B cell (primary cell): ENCODE measurements at regions not wholly inside any gene's neighbourhood (a gene's known extent, or its start where the extent isn't known, plus 50 kb on each side); places are given as distances from the start of the nearest gene placed in this dataset.

Experiments used
- ATAC-seq: fragments of 200-7000 bp; cut with Tn5 transposase; one replicate; pipeline ENCODE4 v1.10.0; 2021; ENCODE audit warnings: low read depth, mild to moderate bottlenecking, moderate number of reproducible peaks, moderate library complexity
- CTCF ChIA-PET: fragments of 350-600 bp; sonication (Branson Sonifier 250); formaldehyde crosslinking; loops from one replicate; lab custom pipeline; 2021; ENCODE audit warnings: antibody characterized with exemption, inconsistent platforms; lab: Charles Lee
- POLR2A ChIA-PET: fragments of 350-600 bp; sonication (Branson Sonifier 250); formaldehyde crosslinking; loops from one replicate; lab custom pipeline; 2021; ENCODE audit warnings: antibody characterized with exemption; lab: Charles Lee
- DNase-seq: peaks from one replicate; pipeline ENCODE4 v3.0.0; 2013
- H2AFZ ChIP-seq: 2 replicates; pipeline ENCODE4 v1.6.1; 2012; ENCODE audit warnings: mild to moderate bottlenecking, low read depth, low read length; ENCODE audit not compliant: insufficient read depth, poor library complexity, severe bottlenecking
- H3K27ac ChIP-seq, 2 donors: 1 replicate in 1 of 2; 2 replicates in 1 of 2; pipeline ENCODE4 v1.5.1; 2012 to 2013; ENCODE audit warnings: low read length in 2 of 2, mild to moderate bottlenecking in 2 of 2, moderate library complexity in 1 of 2
- H3K27me3 ChIP-seq, 4 experiments: fragments of 200-600 bp in 1 of 4; sonication (generic) in 1 of 4; replicated peaks in 1 of 4; 1 replicate in 2 of 4; 2 replicates in 2 of 4; pipeline versions ENCODE4 v1.6.1 to v1.7.0; 2013 to 2016; ENCODE audit warnings: low read length in 3 of 4, mild to moderate bottlenecking in 2 of 4, mixed read lengths in 1 of 4, moderate library complexity in 1 of 4; ENCODE audit not compliant: insufficient read depth in 4 of 4, control insufficient read depth in 3 of 4; ENCODE audit errors: control extremely low read depth in 1 of 4
- H3K36me3 ChIP-seq, 2 experiments: replicated peaks in 1 of 2; 1 replicate in 1 of 2; 2 replicates in 1 of 2; pipeline versions ENCODE4 v1.6.1 to v1.7.1; 2013; ENCODE audit warnings: low read length in 1 of 2; ENCODE audit not compliant: insufficient read depth in 2 of 2, control insufficient read depth in 1 of 2; ENCODE audit errors: control extremely low read depth in 1 of 2, extremely low read depth in 1 of 2
- H3K4me1 ChIP-seq, 2 donors: fragments of 200-600 bp in 1 of 2; sonication (generic) in 1 of 2; 1 replicate in 1 of 2; 2 replicates in 1 of 2; pipeline versions ENCODE4 v1.5.1 to v1.6.1; 2013 to 2017; ENCODE audit warnings: low read length in 2 of 2; ENCODE audit not compliant: control insufficient read depth in 2 of 2, insufficient read depth in 2 of 2
- H3K4me2 ChIP-seq: replicated peaks from 2 replicates; pipeline ENCODE3; 2012; ENCODE audit warnings: mild to moderate bottlenecking, low read depth, low read length; ENCODE audit not compliant: poor library complexity, severe bottlenecking
- H3K4me3 ChIP-seq, 5 experiments: fragments of 200-600 bp in 1 of 5; sonication (generic) in 1 of 5; 1 replicate in 3 of 5; 2 replicates in 2 of 5; pipeline versions ENCODE4 v1.5.1 to v1.7.0; 2011 to 2016; ENCODE audit warnings: low read length in 4 of 5, mild to moderate bottlenecking in 4 of 5, low read depth in 2 of 5, control low read depth in 1 of 5, moderate library complexity in 1 of 5; ENCODE audit not compliant: insufficient read depth in 1 of 5; ENCODE audit errors: control extremely low read depth in 1 of 5, extremely low read depth in 1 of 5
- H3K79me2 ChIP-seq: fragments of 200-600 bp; sonication (generic); one replicate; pipeline ENCODE4 v1.6.0; 2016; ENCODE audit warnings: low read length; ENCODE audit not compliant: control insufficient read depth, insufficient read depth
- H3K9ac ChIP-seq: fragments of 200-600 bp; sonication (generic); 2 replicates; pipeline ENCODE4 v1.6.1; 2017; ENCODE audit warnings: mild to moderate bottlenecking, low read length, moderate library complexity
- H3K9me3 ChIP-seq, 3 donors: one replicate each; pipeline versions ENCODE4 v1.6.1 to v1.7.1; 2013; ENCODE audit warnings: low read length in 2 of 3; ENCODE audit not compliant: control insufficient read depth in 2 of 3, insufficient read depth in 1 of 3; ENCODE audit errors: control extremely low read depth in 1 of 3
- H4K20me1 ChIP-seq: 2 replicates; pipeline ENCODE4 v1.6.0; 2012; ENCODE audit warnings: mild to moderate bottlenecking, low read length; ENCODE audit not compliant: insufficient read depth, control insufficient read depth, poor library complexity, severe bottlenecking
- H3K27ac Mint-ChIP-seq: one replicate; pipeline ENCODE4 v1.8.0; 2021; ENCODE audit warnings: mixed read lengths
- H3K27me3 Mint-ChIP-seq: one replicate; pipeline ENCODE4 v1.8.0; 2021; ENCODE audit warnings: mixed read lengths
- H3K4me1 Mint-ChIP-seq: one replicate; pipeline ENCODE4 v1.8.0; 2021; ENCODE audit warnings: mixed read lengths
- H3K4me3 Mint-ChIP-seq: one replicate; pipeline ENCODE4 v1.8.0; 2021; ENCODE audit warnings: mixed read lengths
- H3K9me3 Mint-ChIP-seq: one replicate; pipeline ENCODE4 v1.8.0; 2022; ENCODE audit warnings: mixed read lengths; ENCODE audit not compliant: insufficient read depth
- CTCF ChIP-seq: fragments of 200-600 bp; IDR thresholded peaks from one replicate; pipeline ENCODE4 v1.8.0; 2022; ENCODE audit warnings: antibody characterized with exemption, mild to moderate bottlenecking
- EZH2 ChIP-seq: IDR thresholded peaks from 2 replicates; pipeline ENCODE4 v1.6.1; 2012; ENCODE audit warnings: borderline replicate concordance, low read depth, mild to moderate bottlenecking, moderate library complexity, low read length; ENCODE audit not compliant: insufficient read depth, poor library complexity, severe bottlenecking
- WGBS: methylation state at CpG from one replicate; pipeline ENCODE4 v1.1.5; 2013; ENCODE audit warnings: missing lambda C conversion rate; ENCODE audit not compliant: insufficient coverage; 5-methylcytosine and 5-hydroxymethylcytosine counted together
- intact Hi-C: fragments of 100-400 bp; cut with micrococcal nuclease; formaldehyde crosslinking; loops from one replicate; pipeline ENCODE4 v1.10.0; 2022

GRCh38 chr4:45183905-45184304 lies 457.5 kb upstream of the GNPDA2 start:
- no peaks in the 10 kb centered on the region for H3K79me2 ChIP-seq
- H3K27ac ChIP-seq, result no peak overlapping the region
- POLR2A ChIA-PET, result no interaction called here
- H3K27me3 ChIP-seq, result no peaks in the 10 kb centered on the region
- no peaks in the 10 kb centered on the region for H3K9me3 Mint-ChIP-seq
- H3K27me3 Mint-ChIP-seq, result no peaks in the 10 kb centered on the region
- no peak overlapping the region for H2AFZ ChIP-seq
- H3K27ac Mint-ChIP-seq, result no peak overlapping the region
- no peak overlapping the region for H3K4me2 ChIP-seq
- H3K36me3 ChIP-seq, result no peaks in the 10 kb centered on the region
- H3K9me3 ChIP-seq, result no peaks in the 10 kb centered on the region
- ATAC-seq (no peak), DNase-seq (no peak)
- intact Hi-C loops, result no loop called here
- no peak overlapping the region for H3K4me3 ChIP-seq
- no CpG with 5 or more reads among the region's 2 CpGs for WGBS
- no peaks in the 10 kb centered on the region for H3K4me1 Mint-ChIP-seq
- H3K4me3 Mint-ChIP-seq, result no peak overlapping the region
- CTCF ChIA-PET, result no interaction called here
- no peak overlapping the region for H3K9ac ChIP-seq
- no peaks in the 10 kb centered on the region for H4K20me1 ChIP-seq
- H3K4me1 ChIP-seq, result no peaks in the 10 kb centered on the region
- TF ChIP-seq CTCF (no peak), EZH2 (no peak)

GRCh38 chr4:45172636-45173035 lies 446.3 kb upstream of the GNPDA2 start:
- Histone ChIP-seq H2AFZ (no peak overlapping the region), H3K4me3 (no peak overlapping the region), H3K4me1 (no peaks in the 10 kb centered on the region), H3K9ac (no peak overlapping the region), H3K9me3 (peaks cover 0 to 16% (median 0%) of the 10 kb centered on the region in 3 donors), H3K27me3 (no peaks in the 10 kb centered on the region), H3K27ac (no peak overlapping the region), H3K4me2 (no peak overlapping the region), H3K36me3 (no peaks in the 10 kb centered on the region), H4K20me1 (no peaks in the 10 kb centered on the region), H3K79me2 (no peaks in the 10 kb centered on the region)
- Mint-ChIP-seq H3K27me3 (no peaks in the 10 kb centered on the region), H3K4me1 (no peaks in the 10 kb centered on the region), H3K9me3 (no peaks in the 10 kb centered on the region), H3K4me3 (no peak overlapping the region), H3K27ac (no peak overlapping the region)
- TF ChIP-seq CTCF, result no peak
- no peak for TF ChIP-seq EZH2
- ATAC-seq, result no peak
- ChIA-PET POLR2A (no interaction called here), CTCF (no interaction called here)
- 82% methylated on average over 6 of the region's 6 CpGs for WGBS
- no peak for DNase-seq
- intact Hi-C loops, result no loop called here
